SHP77 (cell line): ENCODE measurements at regions not wholly inside any gene's neighbourhood (a gene's known extent, or its start where the extent isn't known, plus 50 kb on each side); places are given as distances from the start of the nearest gene placed in this dataset.

ENCODE experiments used
- DNase-seq, 2 experiments: peaks; one replicate each; lab custom pipeline; 2025; lab: John Stamatoyannopoulos, UW

DNA sequence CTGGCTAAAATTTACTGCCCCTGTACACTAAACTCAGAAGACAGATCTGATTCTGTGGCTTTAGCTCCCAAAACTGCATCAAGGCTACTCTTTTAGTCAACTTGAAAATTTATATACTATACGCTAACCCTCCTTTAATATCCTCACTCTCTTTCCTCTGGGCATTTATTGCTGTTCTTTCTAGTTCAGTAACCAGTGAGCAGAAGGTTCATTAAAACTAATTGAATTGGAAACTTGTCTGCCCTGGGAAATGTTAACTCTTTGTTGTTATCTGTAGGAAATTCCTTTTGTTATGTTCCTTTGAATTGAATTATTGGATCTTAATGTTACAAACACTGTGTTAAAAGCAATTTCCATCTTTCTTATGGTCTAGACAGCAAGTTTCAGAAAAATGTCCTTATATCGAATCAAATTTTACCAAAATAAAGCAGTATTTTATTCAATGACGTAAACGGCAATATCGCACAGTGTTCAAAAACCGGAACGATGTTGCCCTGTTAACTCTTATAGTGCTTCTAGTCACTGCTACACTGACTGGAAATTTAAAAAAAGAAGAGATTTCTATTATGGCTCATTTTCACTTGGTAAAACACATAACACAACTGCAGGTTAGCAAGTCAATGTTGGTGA lies 168.3 kb downstream of the NR4A2 start:
- no peak for DNase-seq

DNA sequence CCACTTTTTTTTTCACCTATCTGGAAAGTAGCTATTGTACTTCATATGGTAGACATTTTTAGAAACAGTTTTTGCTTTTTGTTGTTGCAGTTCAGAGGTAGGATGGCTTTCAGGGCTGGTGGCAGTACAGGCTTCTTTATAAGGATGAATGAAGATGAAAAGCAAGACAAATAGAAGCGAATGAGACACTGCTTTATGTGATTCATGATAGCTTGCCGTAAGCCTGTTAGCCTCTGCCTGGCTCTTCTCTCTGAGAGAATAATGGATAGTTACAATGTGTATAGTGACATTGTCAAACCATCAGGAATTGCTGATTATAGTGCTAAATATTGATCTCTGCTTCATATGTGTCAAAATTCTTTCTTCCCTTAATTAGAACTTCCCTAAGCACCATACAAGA lies 173.7 kb downstream of the NR4A2 start:
- no peak for DNase-seq

DNA sequence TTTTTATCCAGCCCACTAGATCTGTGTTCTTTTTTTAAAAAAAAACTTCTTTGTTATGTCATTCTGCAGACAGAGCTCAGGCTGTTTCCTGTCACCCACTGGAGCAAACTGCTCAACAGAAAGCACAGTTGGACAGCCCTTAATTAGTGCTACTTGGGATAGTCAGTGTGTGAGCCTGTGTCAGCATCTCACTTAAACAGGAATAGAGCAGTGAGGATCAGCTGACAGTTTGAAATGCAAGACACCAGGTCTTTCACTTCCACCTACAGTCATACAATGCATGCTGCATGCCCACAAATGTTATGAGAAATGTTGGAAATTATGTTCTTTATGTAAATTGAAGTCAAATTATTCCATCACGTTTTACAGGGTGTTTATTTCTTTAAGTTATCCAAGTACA lies 174.9 kb downstream of the NR4A2 start:
- no peak for DNase-seq

DNA sequence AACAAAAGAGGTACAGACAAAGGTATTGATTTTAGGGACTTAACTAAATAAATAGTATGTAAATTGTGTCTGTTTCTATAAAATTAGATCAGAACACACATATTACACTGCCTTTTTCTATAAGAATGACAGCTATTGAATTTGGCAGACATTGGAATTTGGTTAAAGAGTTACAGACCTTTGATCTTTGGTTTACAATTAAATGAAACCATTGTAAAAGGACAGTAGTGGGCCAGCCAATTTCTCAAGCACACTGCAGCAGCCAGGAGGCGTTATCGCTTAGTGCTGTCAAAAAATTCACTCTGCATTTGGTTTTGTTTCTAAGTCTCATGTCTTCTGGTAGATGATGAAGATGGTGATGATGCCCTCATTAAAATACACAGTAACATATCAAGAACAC lies 175.9 kb downstream of the NR4A2 start:
- no peak for DNase-seq

DNA sequence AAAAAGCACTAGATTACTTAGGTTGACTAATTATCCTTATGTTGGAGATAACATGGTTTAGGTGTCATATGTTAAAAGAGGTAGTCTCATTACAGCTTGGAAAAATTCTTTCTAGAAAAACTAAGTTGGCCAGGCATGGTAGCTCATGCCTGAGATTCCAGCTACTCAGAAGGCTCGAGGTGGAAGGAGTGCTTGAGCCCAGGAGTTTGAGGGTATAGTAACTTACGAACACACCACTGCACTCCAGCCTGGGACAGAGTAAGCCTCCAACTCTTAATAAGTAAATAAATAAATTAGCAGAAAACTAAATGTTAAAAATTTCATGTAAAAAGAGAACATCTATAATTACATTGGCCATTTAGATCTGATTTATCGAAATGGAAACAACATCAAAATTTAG lies 177.2 kb downstream of the NR4A2 start:
- DNase-seq, result no peak

DNA sequence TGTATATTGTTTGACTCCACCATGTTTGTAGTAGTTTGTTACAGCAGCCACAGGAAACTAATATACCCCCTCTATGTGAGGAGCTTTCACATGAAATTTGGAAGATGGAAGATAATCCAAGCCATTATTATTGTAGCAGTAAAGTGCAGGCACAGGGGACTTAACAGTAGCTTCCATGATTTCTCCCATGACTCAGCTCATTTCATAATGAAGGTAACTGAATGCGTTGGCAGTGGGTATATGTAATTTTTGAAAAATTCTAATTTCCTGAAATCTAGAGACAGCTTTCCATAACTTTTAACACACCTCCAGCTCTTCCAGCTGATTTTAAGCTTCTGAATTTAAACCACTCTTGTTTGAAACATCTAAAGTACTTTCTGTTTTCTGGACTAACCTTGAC lies 181.2 kb downstream of the NR4A2 start:
- no peak for DNase-seq

DNA sequence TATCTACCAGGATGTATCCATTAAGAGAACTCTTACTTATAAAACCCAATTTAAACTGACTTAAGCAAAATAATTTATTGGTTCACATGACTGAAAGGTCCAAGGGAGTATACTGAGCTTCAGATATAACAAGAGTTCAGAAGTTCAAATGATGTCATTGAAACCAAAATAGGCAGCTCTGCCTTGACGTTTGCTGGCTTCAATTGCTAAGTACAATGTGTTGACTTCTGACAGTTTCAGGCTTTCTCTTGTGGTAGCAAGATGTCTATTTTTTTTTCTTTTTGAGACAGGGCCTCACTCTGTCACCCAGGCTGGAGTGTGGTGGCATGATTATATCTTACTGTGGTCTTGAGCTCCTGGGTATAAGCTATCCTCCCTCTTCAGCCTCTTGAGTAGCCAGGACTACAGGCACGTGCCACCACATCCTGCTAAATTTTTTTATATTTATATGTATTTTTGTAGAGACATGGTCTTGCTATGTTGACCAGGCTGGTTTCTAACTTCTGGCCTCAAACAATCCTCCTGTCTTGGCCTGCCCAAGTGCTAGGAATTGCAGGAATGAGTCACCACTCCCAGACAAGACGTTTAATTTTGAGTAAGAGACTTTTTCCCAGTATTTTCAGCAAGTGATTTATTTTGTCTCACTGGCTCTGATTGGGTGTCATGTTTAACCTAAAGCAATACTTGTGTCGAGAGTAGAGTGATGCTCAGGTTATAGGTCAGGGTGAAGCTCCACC lies 184.8 kb downstream of the NR4A2 start:
- no peak for DNase-seq

DNA sequence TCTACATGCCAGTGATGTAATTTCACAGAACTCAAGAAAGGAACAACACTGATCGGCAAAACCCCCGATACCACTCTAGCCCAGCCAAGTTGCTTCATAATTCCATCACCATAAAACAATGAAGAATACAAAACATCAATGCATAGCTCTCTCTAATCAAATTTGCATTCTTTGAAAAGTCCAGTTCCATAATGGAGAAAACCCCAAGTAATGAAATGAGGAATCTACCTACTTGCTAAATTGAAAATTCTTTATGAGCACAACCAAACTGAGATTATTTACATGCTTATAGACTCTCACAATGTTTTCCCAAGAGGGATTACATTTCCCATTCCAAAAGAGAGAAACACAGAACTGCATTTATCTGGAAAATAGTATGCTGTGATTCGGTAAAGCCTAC lies 186.5 kb downstream of the NR4A2 start:
- DNase-seq, result no peak

DNA sequence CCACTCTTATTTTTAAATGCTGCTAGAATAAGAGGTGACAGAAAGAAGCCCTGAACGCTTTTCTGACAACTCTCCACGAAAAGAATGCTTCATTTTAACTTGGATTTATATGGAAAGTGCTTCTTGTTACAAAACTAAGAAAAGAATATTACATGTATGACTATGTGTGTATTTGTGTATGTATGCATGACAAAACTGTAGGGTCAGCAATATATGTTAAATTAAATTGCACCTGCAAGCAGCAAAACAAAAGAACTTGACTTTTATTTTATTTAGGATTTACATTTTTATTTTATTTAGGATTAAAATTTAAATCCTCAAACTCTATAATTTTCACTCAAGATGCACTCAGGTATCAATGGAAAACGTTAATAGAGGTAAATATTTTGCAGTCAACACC lies 187.1 kb downstream of the NR4A2 start:
- DNase-seq, result no peak

DNA sequence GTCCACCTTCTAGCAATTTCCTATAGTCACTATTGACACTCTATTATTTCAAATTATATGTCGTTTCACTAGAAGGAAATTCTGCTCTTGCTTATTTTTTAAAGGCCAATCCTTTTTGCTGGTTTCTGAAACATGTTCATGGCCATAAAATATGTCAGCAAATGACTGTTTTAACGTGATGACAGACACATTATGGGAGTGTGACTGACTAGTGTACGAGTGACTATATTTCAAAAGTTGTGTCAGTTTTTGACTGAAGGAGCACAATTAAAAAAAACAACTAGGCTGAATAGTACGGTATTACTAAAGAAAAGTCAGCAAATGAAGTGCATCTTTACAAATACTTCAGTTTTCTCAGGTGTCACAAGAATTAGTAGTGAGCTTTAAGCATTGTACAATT lies 196.0 kb downstream of the NR4A2 start:
- no peak for DNase-seq

DNA sequence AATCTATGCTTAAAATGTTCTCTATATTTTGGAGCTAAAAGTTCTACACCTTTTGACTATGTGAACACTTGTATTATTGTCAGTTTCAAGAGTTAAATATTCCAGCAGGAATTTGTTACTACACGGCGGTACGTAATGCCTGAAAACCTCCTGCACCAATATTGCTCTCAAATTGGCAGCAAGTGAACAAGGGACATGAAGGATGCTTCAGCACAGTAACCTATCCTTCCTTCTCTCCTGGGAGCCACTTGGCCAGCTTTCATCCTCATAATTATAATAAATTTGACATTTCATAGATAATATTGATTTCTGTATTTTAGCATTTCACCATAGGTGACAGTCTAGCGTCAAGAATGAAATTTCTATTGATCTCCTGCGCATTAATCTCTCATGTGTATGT lies 197.6 kb downstream of the NR4A2 start:
- DNase-seq, result no peak

DNA sequence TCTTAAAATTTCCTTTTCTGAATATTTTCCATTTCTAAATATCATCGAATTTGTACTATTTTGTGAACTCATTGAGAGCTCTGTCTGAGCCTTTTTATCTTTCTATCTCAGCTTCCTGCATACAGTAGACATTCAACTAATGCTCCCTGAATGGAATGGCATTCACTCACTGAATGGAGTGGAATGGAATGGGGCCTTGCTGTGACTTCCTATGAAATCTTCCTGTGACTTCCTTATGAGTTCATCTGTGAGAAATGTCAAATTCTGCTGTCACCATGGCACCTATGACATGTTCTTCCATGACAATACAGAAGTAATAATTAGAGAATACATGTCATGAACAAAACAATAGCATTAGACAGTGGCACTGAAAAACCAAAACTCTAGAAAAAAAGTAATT lies 199.6 kb downstream of the NR4A2 start:
- DNase-seq, result no peak

DNA sequence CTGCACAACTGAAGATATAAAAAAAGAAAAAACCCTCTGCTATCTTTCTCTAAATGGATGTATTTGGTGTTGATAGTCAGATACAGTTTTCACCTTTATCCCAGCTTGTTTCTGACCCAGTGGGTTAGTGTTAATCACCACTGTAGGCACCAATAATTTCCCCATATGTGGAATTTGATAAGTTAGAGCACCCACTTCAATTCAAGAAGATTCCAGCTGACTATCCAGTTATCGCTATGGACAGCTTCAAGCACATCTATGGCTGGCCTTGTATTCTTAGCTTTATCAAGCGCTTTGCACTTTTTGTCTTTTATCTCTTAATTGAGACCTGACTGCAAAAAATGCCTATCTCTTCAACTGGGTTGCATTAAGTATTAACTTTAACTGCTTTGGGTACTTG lies 200.4 kb downstream of the NR4A2 start:
- DNase-seq, result no peak

DNA sequence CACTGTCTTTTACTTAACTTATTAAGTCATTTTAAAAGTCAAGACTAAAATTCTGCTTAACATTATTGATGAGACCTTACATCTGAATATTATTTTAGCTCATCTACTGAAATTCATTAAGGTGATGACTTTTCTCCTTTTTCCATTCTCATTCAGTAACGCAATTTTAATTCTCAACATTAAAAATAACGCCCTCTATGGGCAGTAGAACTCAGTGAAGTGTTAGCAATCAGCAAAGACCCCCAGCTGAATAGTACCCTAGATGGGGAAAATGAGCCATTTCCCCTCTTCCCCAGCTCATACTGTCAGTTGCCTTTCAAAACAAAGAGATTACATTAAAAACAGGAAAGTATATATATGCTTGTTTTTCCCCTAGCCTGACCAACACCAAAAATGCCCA lies 203.3 kb downstream of the NR4A2 start:
- DNase-seq, result no peak

DNA sequence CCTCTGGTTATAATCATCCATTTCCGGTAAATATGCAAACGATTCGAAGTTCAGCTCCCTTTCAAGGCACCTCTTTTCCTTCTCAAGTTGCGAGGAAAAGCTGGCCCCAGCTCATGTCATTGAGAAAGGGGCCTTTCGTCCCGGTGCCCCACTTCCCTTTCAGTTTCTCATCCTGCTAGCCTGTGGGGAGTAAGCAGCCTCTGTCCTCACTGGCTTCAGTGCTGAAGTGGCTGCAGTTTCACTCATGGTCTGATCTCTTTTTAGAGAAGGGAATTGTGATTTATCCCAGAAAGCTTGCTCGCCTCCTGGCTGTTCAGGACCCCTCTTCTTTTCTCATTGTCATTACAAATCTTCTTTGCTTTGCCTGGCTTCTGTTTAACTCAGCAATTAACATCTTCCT lies 207.5 kb downstream of the NR4A2 start:
- no peak for DNase-seq

DNA sequence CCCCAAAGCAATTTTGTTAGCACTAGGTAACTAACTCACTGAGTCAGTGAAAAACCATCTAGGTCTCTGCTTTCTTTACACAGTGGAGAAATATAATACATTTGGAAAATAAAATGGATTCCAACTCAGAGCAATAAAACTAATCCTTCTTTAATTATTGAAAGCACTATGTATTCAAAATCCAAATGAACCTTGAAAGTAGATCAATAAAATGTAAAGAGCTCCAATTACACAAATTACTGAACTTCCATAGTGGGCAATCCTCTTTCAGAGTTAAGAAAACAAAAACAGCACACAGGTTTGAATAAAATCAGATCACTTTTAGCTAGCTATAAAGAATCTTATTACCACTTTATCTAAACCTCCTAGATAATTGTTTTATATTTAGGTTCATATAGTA lies 208.1 kb downstream of the NR4A2 start:
- no peak for DNase-seq

DNA sequence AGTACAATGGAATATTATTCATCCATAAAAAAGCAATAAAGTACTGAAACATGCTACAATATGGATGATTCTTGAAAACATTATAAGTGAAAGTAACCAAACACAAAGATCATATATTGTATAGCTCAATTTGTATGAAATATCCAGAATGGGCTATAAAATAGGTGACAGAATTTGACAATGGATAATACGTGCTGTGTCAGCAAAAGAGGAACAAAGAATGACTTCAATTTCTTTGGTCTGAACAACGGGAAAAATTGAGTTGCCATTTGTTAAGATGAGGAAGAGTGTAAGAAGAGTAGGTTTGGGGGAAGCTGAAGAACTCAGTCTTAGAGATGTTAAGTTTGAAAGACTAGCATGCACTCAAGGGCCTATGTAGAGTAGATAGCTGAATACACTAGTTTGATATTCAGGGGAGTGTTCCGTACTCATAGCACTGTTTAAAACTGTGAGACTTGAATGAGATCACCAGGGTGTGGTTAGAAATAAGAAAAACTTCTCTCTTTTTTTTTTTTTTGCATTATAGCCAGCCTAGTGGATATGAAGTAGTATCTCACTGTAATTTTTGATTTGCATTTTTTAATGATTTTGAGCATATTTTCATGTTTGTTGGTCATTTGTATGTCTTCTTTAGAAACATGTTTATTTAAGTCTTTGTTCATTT lies 213.6 kb downstream of the NR4A2 start:
- DNase-seq, result no peak

DNA sequence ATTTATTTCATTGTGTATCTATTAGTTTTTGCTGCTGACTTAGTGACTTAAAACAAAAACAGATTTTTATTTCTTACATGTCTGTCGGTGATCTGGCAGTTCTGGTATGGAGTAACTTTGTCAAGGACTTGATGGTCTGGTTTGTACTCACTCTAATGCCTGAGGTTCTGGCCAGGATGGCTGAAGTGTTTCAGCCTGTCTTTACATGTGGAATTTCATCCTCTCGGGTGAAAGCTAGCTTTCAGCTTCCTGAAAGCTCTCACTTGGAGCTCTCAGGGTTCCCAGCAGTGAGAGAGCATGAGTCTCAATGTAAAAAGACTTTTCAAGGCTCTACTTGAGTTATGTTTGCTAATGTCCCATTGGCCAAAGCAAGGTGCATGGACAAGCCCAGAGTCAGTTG lies 216.4 kb downstream of the NR4A2 start:
- no peak for DNase-seq

DNA sequence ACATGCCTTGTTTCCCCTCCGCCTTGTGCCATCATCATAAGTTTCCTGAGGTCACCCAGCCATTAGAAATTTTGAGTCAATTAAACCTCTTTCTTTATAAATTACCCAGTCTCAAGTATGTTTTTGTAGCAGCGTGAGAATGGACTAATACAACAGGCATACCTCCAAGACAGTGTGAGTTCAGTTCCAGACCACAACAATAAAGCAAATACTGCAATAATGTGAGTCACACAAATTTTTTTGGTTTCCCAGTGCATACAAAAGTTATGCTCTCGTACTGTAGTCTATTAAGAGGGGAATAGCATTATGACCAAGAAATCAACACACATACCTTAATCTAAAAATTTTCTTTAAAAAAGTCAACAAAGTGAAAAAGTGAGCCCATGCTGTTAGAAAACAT lies 217.2 kb downstream of the NR4A2 start:
- DNase-seq, result no peak

DNA sequence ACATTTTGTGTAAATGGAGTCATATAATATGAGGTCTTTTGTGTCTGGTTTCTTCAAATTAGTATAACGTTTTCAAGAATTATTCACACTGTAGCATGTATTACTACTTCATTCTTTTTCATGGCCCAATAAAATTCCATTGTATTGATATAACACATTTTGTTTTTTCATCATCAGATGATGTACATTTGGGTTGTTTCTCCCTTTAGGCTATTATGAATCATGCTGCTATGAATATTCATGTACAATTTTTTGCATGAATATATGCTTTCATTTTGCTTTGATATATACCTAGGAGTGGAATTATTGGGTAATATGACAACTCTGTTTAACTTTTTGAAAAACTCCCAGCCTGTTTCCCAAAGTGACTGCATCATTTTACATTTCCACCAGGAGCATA lies 220.2 kb downstream of the NR4A2 start:
- no peak for DNase-seq

DNA sequence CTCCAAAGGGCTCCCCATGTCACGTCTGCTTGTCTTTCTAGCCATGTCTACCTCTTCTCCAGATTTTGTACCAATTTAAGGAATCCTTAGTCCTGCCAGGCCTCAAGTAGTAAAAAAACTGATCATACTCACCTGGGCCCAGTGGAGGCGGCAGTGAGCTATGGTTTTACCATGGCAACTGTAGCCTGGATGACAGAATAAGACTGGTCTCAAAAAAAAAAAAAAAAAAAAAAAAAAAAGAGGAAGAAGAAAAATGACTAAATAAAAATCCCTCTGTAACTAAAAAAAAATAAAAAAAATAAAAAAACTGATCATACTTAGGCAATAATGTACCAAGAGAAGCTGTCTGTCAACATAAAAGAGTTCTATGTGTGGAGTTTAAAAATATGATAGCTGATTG lies 221.6 kb downstream of the NR4A2 start:
- DNase-seq, result no peak

DNA sequence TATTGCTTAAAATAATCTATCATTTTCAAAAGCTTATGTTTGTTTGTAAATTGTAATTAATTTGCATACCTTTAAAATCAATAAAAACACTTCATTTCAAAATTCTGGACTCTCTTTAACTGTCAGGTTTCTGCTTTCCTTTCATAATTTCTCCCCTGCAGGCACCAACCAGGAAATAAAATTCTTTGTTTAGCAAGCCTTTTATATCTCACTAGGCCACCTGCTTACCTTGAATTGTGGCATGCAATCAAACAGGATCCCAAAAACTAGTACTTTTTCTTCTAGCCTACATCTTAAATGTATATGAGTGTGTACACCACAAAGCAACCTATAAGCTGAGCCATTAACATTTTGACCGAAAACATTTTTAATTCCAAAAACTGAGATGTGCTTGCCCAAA lies 233.1 kb downstream of the NR4A2 start:
- no peak for DNase-seq

DNA sequence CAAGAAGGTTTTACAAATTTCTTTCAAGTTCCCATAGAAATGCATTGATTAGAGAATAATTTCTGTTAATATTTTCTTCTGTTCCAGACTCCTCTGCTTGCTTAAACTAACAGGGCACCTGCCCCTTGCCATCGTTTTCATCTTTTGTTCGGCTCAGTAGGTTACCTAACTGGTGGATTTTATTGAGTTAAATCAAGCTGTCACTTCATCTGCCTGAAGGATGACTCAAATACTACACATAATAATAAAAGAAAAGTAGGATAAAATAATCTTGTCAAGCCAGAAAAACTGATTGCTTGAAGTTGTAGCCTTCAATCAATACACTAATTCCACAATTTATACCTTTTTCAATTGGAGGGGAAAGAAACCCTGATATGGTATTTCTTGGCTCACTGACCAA lies 234.0 kb downstream of the NR4A2 start:
- DNase-seq, result no peak

DNA sequence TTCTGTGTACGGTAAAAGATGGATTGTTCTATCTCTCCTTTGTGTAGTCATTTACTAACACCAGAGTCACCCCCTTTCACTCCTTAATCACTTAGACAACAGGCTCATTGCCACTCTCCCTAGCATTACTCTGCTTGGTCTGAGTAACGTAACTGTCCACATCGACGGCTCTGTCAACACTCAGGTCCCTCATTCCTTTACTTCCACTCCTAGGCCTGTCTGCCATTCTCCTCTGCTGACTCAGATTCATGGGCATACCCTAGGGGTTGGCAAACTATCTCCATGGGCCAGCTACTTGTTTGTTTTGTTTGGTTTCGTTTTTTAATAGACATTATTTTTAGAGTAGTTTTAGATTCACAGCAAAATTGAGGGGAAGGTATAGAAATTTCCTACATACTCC lies 243.9 kb downstream of the NR4A2 start:
- no peak for DNase-seq
